B cell (primary cell): ENCODE measurements at regions not wholly inside any gene's neighbourhood (a gene's known extent, or its start where the extent isn't known, plus 50 kb on each side); places are given as distances from the start of the nearest gene placed in this dataset.

Experiments used
- ATAC-seq: fragments of 200-7000 bp; cut with Tn5 transposase; one replicate; pipeline ENCODE4 v1.10.0; 2021; ENCODE audit warnings: low read depth, mild to moderate bottlenecking, moderate number of reproducible peaks, moderate library complexity
- CTCF ChIA-PET: fragments of 350-600 bp; sonication (Branson Sonifier 250); formaldehyde crosslinking; loops from one replicate; lab custom pipeline; 2021; ENCODE audit warnings: antibody characterized with exemption, inconsistent platforms; lab: Charles Lee
- POLR2A ChIA-PET: fragments of 350-600 bp; sonication (Branson Sonifier 250); formaldehyde crosslinking; loops from one replicate; lab custom pipeline; 2021; ENCODE audit warnings: antibody characterized with exemption; lab: Charles Lee
- DNase-seq: peaks from one replicate; pipeline ENCODE4 v3.0.0; 2013
- H2AFZ ChIP-seq: 2 replicates; pipeline ENCODE4 v1.6.1; 2012; ENCODE audit warnings: mild to moderate bottlenecking, low read depth, low read length; ENCODE audit not compliant: insufficient read depth, poor library complexity, severe bottlenecking
- H3K27ac ChIP-seq, 2 donors: 1 replicate in 1 of 2; 2 replicates in 1 of 2; pipeline ENCODE4 v1.5.1; 2012 to 2013; ENCODE audit warnings: low read length in 2 of 2, mild to moderate bottlenecking in 2 of 2, moderate library complexity in 1 of 2
- H3K27me3 ChIP-seq, 4 experiments: fragments of 200-600 bp in 1 of 4; sonication (generic) in 1 of 4; replicated peaks in 1 of 4; 1 replicate in 2 of 4; 2 replicates in 2 of 4; pipeline versions ENCODE4 v1.6.1 to v1.7.0; 2013 to 2016; ENCODE audit warnings: low read length in 3 of 4, mild to moderate bottlenecking in 2 of 4, mixed read lengths in 1 of 4, moderate library complexity in 1 of 4; ENCODE audit not compliant: insufficient read depth in 4 of 4, control insufficient read depth in 3 of 4; ENCODE audit errors: control extremely low read depth in 1 of 4
- H3K36me3 ChIP-seq, 2 experiments: replicated peaks in 1 of 2; 1 replicate in 1 of 2; 2 replicates in 1 of 2; pipeline versions ENCODE4 v1.6.1 to v1.7.1; 2013; ENCODE audit warnings: low read length in 1 of 2; ENCODE audit not compliant: insufficient read depth in 2 of 2, control insufficient read depth in 1 of 2; ENCODE audit errors: control extremely low read depth in 1 of 2, extremely low read depth in 1 of 2
- H3K4me1 ChIP-seq, 2 donors: fragments of 200-600 bp in 1 of 2; sonication (generic) in 1 of 2; 1 replicate in 1 of 2; 2 replicates in 1 of 2; pipeline versions ENCODE4 v1.5.1 to v1.6.1; 2013 to 2017; ENCODE audit warnings: low read length in 2 of 2; ENCODE audit not compliant: control insufficient read depth in 2 of 2, insufficient read depth in 2 of 2
- H3K4me2 ChIP-seq: replicated peaks from 2 replicates; pipeline ENCODE3; 2012; ENCODE audit warnings: mild to moderate bottlenecking, low read depth, low read length; ENCODE audit not compliant: poor library complexity, severe bottlenecking
- H3K4me3 ChIP-seq, 5 experiments: fragments of 200-600 bp in 1 of 5; sonication (generic) in 1 of 5; 1 replicate in 3 of 5; 2 replicates in 2 of 5; pipeline versions ENCODE4 v1.5.1 to v1.7.0; 2011 to 2016; ENCODE audit warnings: low read length in 4 of 5, mild to moderate bottlenecking in 4 of 5, low read depth in 2 of 5, control low read depth in 1 of 5, moderate library complexity in 1 of 5; ENCODE audit not compliant: insufficient read depth in 1 of 5; ENCODE audit errors: control extremely low read depth in 1 of 5, extremely low read depth in 1 of 5
- H3K79me2 ChIP-seq: fragments of 200-600 bp; sonication (generic); one replicate; pipeline ENCODE4 v1.6.0; 2016; ENCODE audit warnings: low read length; ENCODE audit not compliant: control insufficient read depth, insufficient read depth
- H3K9ac ChIP-seq: fragments of 200-600 bp; sonication (generic); 2 replicates; pipeline ENCODE4 v1.6.1; 2017; ENCODE audit warnings: mild to moderate bottlenecking, low read length, moderate library complexity
- H3K9me3 ChIP-seq, 3 donors: one replicate each; pipeline versions ENCODE4 v1.6.1 to v1.7.1; 2013; ENCODE audit warnings: low read length in 2 of 3; ENCODE audit not compliant: control insufficient read depth in 2 of 3, insufficient read depth in 1 of 3; ENCODE audit errors: control extremely low read depth in 1 of 3
- H4K20me1 ChIP-seq: 2 replicates; pipeline ENCODE4 v1.6.0; 2012; ENCODE audit warnings: mild to moderate bottlenecking, low read length; ENCODE audit not compliant: insufficient read depth, control insufficient read depth, poor library complexity, severe bottlenecking
- H3K27ac Mint-ChIP-seq: one replicate; pipeline ENCODE4 v1.8.0; 2021; ENCODE audit warnings: mixed read lengths
- H3K27me3 Mint-ChIP-seq: one replicate; pipeline ENCODE4 v1.8.0; 2021; ENCODE audit warnings: mixed read lengths
- H3K4me1 Mint-ChIP-seq: one replicate; pipeline ENCODE4 v1.8.0; 2021; ENCODE audit warnings: mixed read lengths
- H3K4me3 Mint-ChIP-seq: one replicate; pipeline ENCODE4 v1.8.0; 2021; ENCODE audit warnings: mixed read lengths
- H3K9me3 Mint-ChIP-seq: one replicate; pipeline ENCODE4 v1.8.0; 2022; ENCODE audit warnings: mixed read lengths; ENCODE audit not compliant: insufficient read depth
- EZH2 ChIP-seq: IDR thresholded peaks from 2 replicates; pipeline ENCODE4 v1.6.1; 2012; ENCODE audit warnings: borderline replicate concordance, low read depth, mild to moderate bottlenecking, moderate library complexity, low read length; ENCODE audit not compliant: insufficient read depth, poor library complexity, severe bottlenecking
- WGBS: methylation state at CpG from one replicate; pipeline ENCODE4 v1.1.5; 2013; ENCODE audit warnings: missing lambda C conversion rate; ENCODE audit not compliant: insufficient coverage; 5-methylcytosine and 5-hydroxymethylcytosine counted together
- intact Hi-C: fragments of 100-400 bp; cut with micrococcal nuclease; formaldehyde crosslinking; loops from one replicate; pipeline ENCODE4 v1.10.0; 2022
- TF ChIP-seq, protein P1 (sequence below): fragments of 200-600 bp; IDR thresholded peaks from one replicate; pipeline ENCODE4 v1.8.0; 2022; ENCODE audit warnings: antibody characterized with exemption, mild to moderate bottlenecking

DNA sequence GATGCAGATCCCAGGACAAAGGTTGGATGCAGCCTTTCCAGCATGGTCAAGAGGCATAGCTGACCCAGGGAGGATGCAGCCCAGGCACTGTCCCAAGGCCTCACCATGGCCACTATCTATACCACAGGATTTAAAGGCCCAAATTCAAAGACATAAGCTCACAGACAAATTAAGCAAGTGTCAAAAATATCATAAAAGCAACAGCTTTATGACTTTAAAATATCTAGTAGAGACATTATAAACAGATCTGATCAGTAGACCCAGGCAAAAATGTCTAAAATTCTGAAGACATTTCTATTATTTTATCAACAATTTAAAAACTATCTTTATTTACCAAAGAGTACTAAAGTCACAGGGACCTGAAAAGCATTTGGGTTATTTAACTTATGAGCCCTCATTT lies 373.5 kb downstream of the CDC5L start:
- no peak for TF ChIP-seq EZH2
- TF ChIP-seq, protein P1, sequence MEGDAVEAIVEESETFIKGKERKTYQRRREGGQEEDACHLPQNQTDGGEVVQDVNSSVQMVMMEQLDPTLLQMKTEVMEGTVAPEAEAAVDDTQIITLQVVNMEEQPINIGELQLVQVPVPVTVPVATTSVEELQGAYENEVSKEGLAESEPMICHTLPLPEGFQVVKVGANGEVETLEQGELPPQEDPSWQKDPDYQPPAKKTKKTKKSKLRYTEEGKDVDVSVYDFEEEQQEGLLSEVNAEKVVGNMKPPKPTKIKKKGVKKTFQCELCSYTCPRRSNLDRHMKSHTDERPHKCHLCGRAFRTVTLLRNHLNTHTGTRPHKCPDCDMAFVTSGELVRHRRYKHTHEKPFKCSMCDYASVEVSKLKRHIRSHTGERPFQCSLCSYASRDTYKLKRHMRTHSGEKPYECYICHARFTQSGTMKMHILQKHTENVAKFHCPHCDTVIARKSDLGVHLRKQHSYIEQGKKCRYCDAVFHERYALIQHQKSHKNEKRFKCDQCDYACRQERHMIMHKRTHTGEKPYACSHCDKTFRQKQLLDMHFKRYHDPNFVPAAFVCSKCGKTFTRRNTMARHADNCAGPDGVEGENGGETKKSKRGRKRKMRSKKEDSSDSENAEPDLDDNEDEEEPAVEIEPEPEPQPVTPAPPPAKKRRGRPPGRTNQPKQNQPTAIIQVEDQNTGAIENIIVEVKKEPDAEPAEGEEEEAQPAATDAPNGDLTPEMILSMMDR, result no peak
- Histone ChIP-seq H2AFZ (no peak overlapping the region), H3K36me3 (no peaks in the 10 kb centered on the region), H4K20me1 (no peaks in the 10 kb centered on the region), H3K27me3 (no peaks in the 10 kb centered on the region), H3K4me2 (no peak overlapping the region), H3K9me3 (peaks cover 0 to 17% (median 4%) of the 10 kb centered on the region in 3 donors), H3K4me1 (no peaks in the 10 kb centered on the region), H3K9ac (no peak overlapping the region), H3K27ac (no peak overlapping the region), H3K79me2 (no peaks in the 10 kb centered on the region), H3K4me3 (no peak overlapping the region)
- Mint-ChIP-seq H3K27me3 (peaks cover 4% of the 10 kb centered on the region), H3K9me3 (peaks cover 17% of the 10 kb centered on the region), H3K4me3 (no peak overlapping the region), H3K27ac (no peak overlapping the region), H3K4me1 (no peaks in the 10 kb centered on the region)
- intact Hi-C loops, result no loop called here
- CTCF ChIA-PET, result no interaction called here
- POLR2A ChIA-PET, result no interaction called here
- DNase-seq (no peak), ATAC-seq (no peak)

DNA sequence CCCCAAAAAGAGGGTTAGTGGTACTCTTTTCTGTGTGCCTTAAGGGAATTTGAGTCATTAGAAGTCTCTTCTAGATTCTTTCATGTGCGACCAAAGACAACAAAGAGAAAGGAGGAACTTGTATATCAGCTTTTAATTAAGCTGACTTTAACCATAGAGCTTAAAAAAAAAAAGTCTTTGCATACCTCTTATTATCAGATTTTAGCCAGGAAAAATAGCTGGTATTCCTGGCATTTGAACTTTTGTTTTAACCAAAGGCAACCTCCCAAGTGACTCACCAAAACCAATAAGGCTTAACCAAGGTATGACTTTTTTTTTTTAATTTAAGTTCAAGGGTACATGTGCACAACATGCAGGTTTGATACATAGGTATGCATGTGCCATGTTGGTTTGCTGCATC lies 375.0 kb downstream of the CDC5L start:
- ChIA-PET CTCF (no interaction called here), POLR2A (no interaction called here)
- Histone ChIP-seq H2AFZ (no peak overlapping the region), H3K4me2 (no peak overlapping the region), H3K4me3 (no peak overlapping the region), H3K27ac (no peak overlapping the region), H3K36me3 (no peaks in the 10 kb centered on the region), H3K4me1 (no peaks in the 10 kb centered on the region), H4K20me1 (no peaks in the 10 kb centered on the region), H3K9ac (no peak overlapping the region), H3K27me3 (no peaks in the 10 kb centered on the region), H3K79me2 (no peaks in the 10 kb centered on the region), H3K9me3 (peaks cover 0 to 17% (median 4%) of the 10 kb centered on the region in 3 donors)
- no peak overlapping the region for H3K4me3 Mint-ChIP-seq
- no peak overlapping the region for H3K27ac Mint-ChIP-seq
- WGBS, result no CpG with 5 or more reads among the region's 1 CpG
- no peak for DNase-seq
- TF ChIP-seq, protein P1, result no peak
- no peak for TF ChIP-seq EZH2
- ATAC-seq, result no peak
- peaks cover 17% of the 10 kb centered on the region for H3K9me3 Mint-ChIP-seq
- no peaks in the 10 kb centered on the region for H3K4me1 Mint-ChIP-seq
- intact Hi-C loops, result no loop called here
- H3K27me3 Mint-ChIP-seq, result peaks cover 4% of the 10 kb centered on the region
